ENCODE measurements at regions not wholly inside any gene's neighbourhood (a gene's known extent, or its start where the extent isn't known, plus 50 kb on each side); places are given as distances from the start of the nearest gene placed in this dataset.
"Not testable (repeated sequence)": the region's sequence is repeated elsewhere in the genome, so short reads cannot be mapped to it uniquely, and the experiment has no call there.

DNA sequence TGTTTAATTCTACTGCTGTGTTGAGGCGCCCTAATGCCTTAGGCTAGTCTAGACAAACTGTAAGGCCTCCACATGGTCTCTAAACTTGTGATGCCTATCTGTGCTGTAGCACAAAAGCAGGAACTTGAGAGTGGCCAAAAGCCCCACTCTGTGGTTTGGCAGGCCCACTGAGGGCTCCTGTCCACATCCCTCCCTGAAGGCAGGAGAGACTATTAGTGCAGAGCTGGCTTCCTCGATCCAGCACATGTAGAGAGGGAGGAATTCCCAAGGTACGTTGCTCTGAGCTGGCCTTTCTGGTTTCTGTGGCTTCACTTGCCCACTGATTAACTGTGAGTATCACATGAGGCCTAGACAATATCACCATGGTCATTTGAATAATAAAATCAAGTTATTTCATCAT, 90.6 kb downstream of the POLR2M start:
- Histone ChIP-seq H3K9me2 (ENCODE audit: insufficient read depth) (no peaks in the 10 kb centered on the region), H3K27me3 (ENCODE audit: insufficient read depth, low read depth) (no peaks in the 10 kb centered on the region), H3K4me1 (replicated peaks; ENCODE audit: insufficient read depth) (no peaks in the 10 kb centered on the region), H3K9me3 (ENCODE audit: insufficient read depth, low read depth) (no peaks in the 10 kb centered on the region), H3K4me2 (no peak overlapping the region), H4K20me1 (ENCODE audit: insufficient read depth) (no peaks in the 10 kb centered on the region), H3K79me2 (ENCODE audit: low read depth) (no peaks in the 10 kb centered on the region), H3K27ac (no peak overlapping the region), H2AFZ (no peak overlapping the region), H3K36me3 (ENCODE audit: low read depth) (no peaks in the 10 kb centered on the region), H3F3A (ENCODE audit: insufficient read depth, low read depth) (no peaks in the 10 kb centered on the region), H3K4me3 (no peak overlapping the region)
- no TSS peak for BruUV-seq (replicated peaks)
- intact Hi-C loops (cut with micrococcal nuclease; ENCODE audit: unreplicated experiment): no loop called here
- ChIA-PET CTCF (no interaction called here), POLR2A (ENCODE audit: unreplicated experiment) (no interaction called here)
- DNase-seq: no peak
- no peak for TF ChIP-seq CTCF (conservative IDR thresholded peaks at IDR 0.05)

DNA sequence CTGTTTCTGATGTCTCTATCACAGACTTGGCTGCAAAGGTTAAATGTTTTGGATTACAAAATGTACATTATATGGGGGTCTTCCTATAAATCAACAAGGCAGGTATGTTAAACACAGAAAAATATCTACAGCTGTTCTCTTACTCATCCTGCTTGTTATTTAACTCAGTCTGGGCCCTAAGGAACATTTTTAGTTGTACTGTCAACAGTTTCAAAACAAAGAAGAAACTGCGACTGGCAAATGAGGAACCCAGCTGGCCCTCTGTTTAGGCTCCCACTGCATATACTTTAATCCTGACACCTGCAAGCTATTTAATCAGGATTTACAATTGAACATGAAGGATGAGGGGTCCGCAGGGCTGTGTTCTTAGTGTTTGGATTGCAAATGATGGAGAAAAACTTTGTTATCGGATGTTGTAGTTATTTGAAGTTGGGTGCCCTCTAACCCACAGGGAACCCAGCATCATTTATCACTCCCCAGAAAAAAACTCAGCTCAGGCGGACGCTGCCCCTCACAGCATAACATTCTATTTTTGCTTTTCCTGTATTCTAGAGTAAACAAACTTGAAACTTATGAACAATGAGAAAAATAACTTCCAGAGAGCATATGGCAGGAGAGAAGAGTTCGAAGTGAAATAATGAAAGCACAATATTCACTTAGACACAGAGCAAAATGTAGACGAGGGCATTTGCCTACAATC, 91.2 kb downstream of the POLR2M start:
- ChIA-PET POLR2A (ENCODE audit: unreplicated experiment) (no interaction called here), CTCF (no interaction called here)
- TF ChIP-seq EZH2 (IDR thresholded peaks at IDR 0.05; ENCODE audit: low read depth): no peak
- no peak for TF ChIP-seq CTCF (conservative IDR thresholded peaks at IDR 0.05)
- DNase-seq: no peak
- no peaks in the 10 kb centered on the region for H3K4me1 ChIP-seq (replicated peaks; ENCODE audit: insufficient read depth)
- H3K9me3 ChIP-seq (ENCODE audit: insufficient read depth, low read depth): no peaks in the 10 kb centered on the region
- intact Hi-C loops (cut with micrococcal nuclease; ENCODE audit: unreplicated experiment): no loop called here
- H3K27me3 ChIP-seq (ENCODE audit: insufficient read depth, low read depth): no peaks in the 10 kb centered on the region
- no TSS peak for BruUV-seq (replicated peaks)
- no peak overlapping the region for H2AFZ ChIP-seq
- H3F3A ChIP-seq (ENCODE audit: insufficient read depth, low read depth): no peaks in the 10 kb centered on the region
- H3K27ac ChIP-seq: no peak overlapping the region
- no peak overlapping the region for H3K4me3 ChIP-seq
- H3K79me2 ChIP-seq (ENCODE audit: low read depth): no peaks in the 10 kb centered on the region
- no peaks in the 10 kb centered on the region for H3K36me3 ChIP-seq (ENCODE audit: low read depth)
- no peaks in the 10 kb centered on the region for H4K20me1 ChIP-seq (ENCODE audit: insufficient read depth)
- no peaks in the 10 kb centered on the region for H3K9me2 ChIP-seq (ENCODE audit: insufficient read depth)
- H3K4me2 ChIP-seq: no peak overlapping the region

DNA sequence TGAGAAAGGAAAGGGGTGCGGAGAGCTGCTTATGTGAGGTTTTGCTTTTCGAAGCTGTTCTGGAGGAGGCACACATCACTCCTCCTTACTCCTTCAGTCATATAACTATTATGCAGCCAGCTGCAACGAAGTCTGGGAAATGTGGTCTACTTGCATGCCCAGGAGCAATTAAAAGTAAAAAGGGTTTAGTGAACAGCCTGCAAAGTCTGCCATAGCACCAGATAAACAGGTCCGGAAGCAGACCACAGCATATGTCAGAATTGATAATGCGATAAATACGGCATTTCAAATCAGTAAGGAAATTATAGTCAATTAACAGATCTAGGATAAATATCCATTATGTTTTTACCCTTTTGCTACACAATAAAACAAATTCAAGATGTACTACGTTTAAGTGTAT, 99.5 kb downstream of the POLR2M start:
- H3K9me2 ChIP-seq (ENCODE audit: insufficient read depth): no peaks in the 10 kb centered on the region
- no peak overlapping the region for H3K4me2 ChIP-seq
- no peaks in the 10 kb centered on the region for H3K27me3 ChIP-seq (ENCODE audit: insufficient read depth, low read depth)
- no peaks in the 10 kb centered on the region for H3K4me1 ChIP-seq (replicated peaks; ENCODE audit: insufficient read depth)
- POLR2A ChIA-PET (ENCODE audit: unreplicated experiment): no interaction called here
- H3K36me3 ChIP-seq (ENCODE audit: low read depth): no peaks in the 10 kb centered on the region
- no TSS peak for BruUV-seq (replicated peaks)
- H3F3A ChIP-seq (ENCODE audit: insufficient read depth, low read depth): no peaks in the 10 kb centered on the region
- H3K79me2 ChIP-seq (ENCODE audit: low read depth): no peaks in the 10 kb centered on the region
- H4K20me1 ChIP-seq (ENCODE audit: insufficient read depth): no peaks in the 10 kb centered on the region
- intact Hi-C loops (cut with micrococcal nuclease; ENCODE audit: unreplicated experiment): no loop called here
- no peak overlapping the region for H3K27ac ChIP-seq
- DNase-seq: no peak
- CTCF ChIA-PET: interaction anchor here (1.1 kb wide), 1 partner anchor 55 kb away, joined by 4 read pairs; no protein-coding TSS in a partner anchor
- H2AFZ ChIP-seq: no peak overlapping the region
- no peak overlapping the region for H3K4me3 ChIP-seq
- TF ChIP-seq CTCF (conservative IDR thresholded peaks at IDR 0.05): no peak
- TF ChIP-seq EZH2 (IDR thresholded peaks at IDR 0.05; ENCODE audit: low read depth): no peak
- no peaks in the 10 kb centered on the region for H3K9me3 ChIP-seq (ENCODE audit: insufficient read depth, low read depth)

DNA sequence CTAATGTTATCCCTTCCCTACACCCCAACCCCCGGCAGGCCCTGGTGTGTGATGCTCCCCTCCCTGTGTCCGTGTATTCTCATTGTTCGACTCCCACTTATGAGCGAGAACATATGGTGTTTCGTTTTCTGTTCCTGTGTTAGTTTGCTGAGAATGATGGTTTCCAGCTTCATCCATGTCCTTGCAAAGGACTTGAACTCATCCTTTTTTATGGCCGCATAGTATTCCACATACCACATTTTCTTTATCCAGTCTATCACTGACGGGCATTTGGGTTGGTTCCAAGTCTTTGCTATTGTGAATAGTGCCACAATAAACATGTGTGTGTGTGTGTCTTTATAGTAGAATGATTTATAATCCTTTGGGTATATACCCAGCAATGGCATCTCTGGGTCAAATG, 102.8 kb downstream of the POLR2M start:
- H3K4me3 ChIP-seq; CTCF ChIA-PET; H3K36me3 ChIP-seq (ENCODE audit: low read depth); H4K20me1 ChIP-seq (ENCODE audit: insufficient read depth); H3K4me1 ChIP-seq (replicated peaks; ENCODE audit: insufficient read depth); DNase-seq; H3K79me2 ChIP-seq (ENCODE audit: low read depth); H3K4me2 ChIP-seq; H3K27ac ChIP-seq; intact Hi-C loops (cut with micrococcal nuclease; ENCODE audit: unreplicated experiment); H3K9me2 ChIP-seq (ENCODE audit: insufficient read depth); BruUV-seq (replicated peaks); H3F3A ChIP-seq (ENCODE audit: insufficient read depth, low read depth); POLR2A ChIA-PET (ENCODE audit: unreplicated experiment); H3K9me3 ChIP-seq (ENCODE audit: insufficient read depth, low read depth); H2AFZ ChIP-seq; H3K27me3 ChIP-seq (ENCODE audit: insufficient read depth, low read depth): not testable (repeated sequence)

All from PC-9 (cell line).